MCF 10A (cell line): ENCODE measurements at regions not wholly inside any gene's neighbourhood (a gene's known extent, or its start where the extent isn't known, plus 50 kb on each side); places are given as distances from the start of the nearest gene placed in this dataset.

Source experiments
- BruUV-seq: library from RNA; stranded (reverse); fragments of 400-500 nt; replicated peaks from 2 replicates; lab custom pipeline; 2021; lab: Mats Ljungman, UMichigan
- CTCF ChIA-PET: fragments of 300-600 bp; sonication (Branson Sonifier 250); formaldehyde crosslinking; extraction: SDS; loops from one replicate; lab custom pipeline; 2021; ENCODE audit warnings: antibody characterized with exemption, inconsistent platforms; lab: Yijun Ruan, JAX
- POLR2A ChIA-PET: fragments of 300-600, 350-650 bp; sonication (Branson Sonifier 250); formaldehyde crosslinking; extraction: SDS; loops from one replicate; lab custom pipeline; 2020; ENCODE audit warnings: antibody characterized with exemption, inconsistent platforms; lab: Yijun Ruan, JAX
- DNase-seq: peaks from one replicate; pipeline ENCODE4 v3.0.0-alpha.2; 2018; ENCODE audit not compliant: unreplicated experiment
- H3K27ac Mint-ChIP-seq: one replicate; pipeline ENCODE4 v1.8.0; 2022; ENCODE audit warnings: mild to moderate bottlenecking, low read depth, mixed read lengths; ENCODE audit not compliant: unreplicated experiment
- H3K27me3 Mint-ChIP-seq: one replicate; pipeline ENCODE4 v1.8.0; 2022; ENCODE audit warnings: mixed read lengths; ENCODE audit not compliant: insufficient read depth, unreplicated experiment
- H3K36me3 Mint-ChIP-seq: one replicate; pipeline ENCODE4 v1.8.0; 2022; ENCODE audit warnings: mild to moderate bottlenecking, moderate library complexity, mixed read lengths; ENCODE audit not compliant: insufficient read depth, unreplicated experiment
- H3K4me1 Mint-ChIP-seq: one replicate; pipeline ENCODE4 v1.8.0; 2022; ENCODE audit warnings: mixed read lengths; ENCODE audit not compliant: insufficient read depth, unreplicated experiment
- H3K4me3 Mint-ChIP-seq: one replicate; pipeline ENCODE4 v1.8.0; 2022; ENCODE audit warnings: mild to moderate bottlenecking, moderate library complexity, mixed read lengths; ENCODE audit not compliant: unreplicated experiment
- H3K9me3 Mint-ChIP-seq: one replicate; pipeline ENCODE4 v1.8.0; 2022; ENCODE audit warnings: mixed read lengths; ENCODE audit not compliant: unreplicated experiment
- CTCF ChIP-seq: fragments of 200-600 bp; IDR thresholded peaks from one replicate; pipeline ENCODE4 v1.8.0; 2022; ENCODE audit warnings: antibody characterized with exemption, mild to moderate bottlenecking; ENCODE audit not compliant: unreplicated experiment
- intact Hi-C: fragments of 100-400 bp; cut with micrococcal nuclease; formaldehyde crosslinking; loops from 2 replicates; pipeline ENCODE4 v1.14.1; 2022

GRCh38 chr16:13696017-13696416 is 223.9 kb upstream of the ERCC4 start:
- no peak overlapping the region for H3K27ac Mint-ChIP-seq
- POLR2A ChIA-PET, result no interaction called here
- CTCF ChIA-PET, result interaction anchor here (1.2 kb wide), 1 partner anchor 11 kb away, joined by 3 read pairs; no protein-coding TSS in a partner anchor

GRCh38 chr16:13697013-13697412 is 222.9 kb upstream of the ERCC4 start:
- peaks cover 30% of the 10 kb centered on the region for H3K9me3 Mint-ChIP-seq
- no peaks in the 10 kb centered on the region for H3K27me3 Mint-ChIP-seq
- no peak overlapping the region for H3K27ac Mint-ChIP-seq
- CTCF ChIA-PET, result interaction anchor here (0.6 kb wide), 1 partner anchor 756 kb away, joined by 3 read pairs; no protein-coding TSS in a partner anchor
- intact Hi-C loops, result no loop called here
- TF ChIP-seq CTCF, result no peak
- no peak for DNase-seq
- POLR2A ChIA-PET, result no interaction called here
- no peak overlapping the region for H3K4me3 Mint-ChIP-seq
- no peaks in the 10 kb centered on the region for H3K4me1 Mint-ChIP-seq
- no peaks in the 10 kb centered on the region for H3K36me3 Mint-ChIP-seq
- no TSS peak for BruUV-seq

More at GRCh38 chr16:13696017-13696416, 223.9 kb upstream of the ERCC4 start:
- Mint-ChIP-seq H3K9me3 (peaks cover 30% of the 10 kb centered on the region), H3K4me1 (no peaks in the 10 kb centered on the region), H3K4me3 (no peak overlapping the region), H3K27me3 (no peaks in the 10 kb centered on the region), H3K36me3 (no peaks in the 10 kb centered on the region)
- intact Hi-C loops, result no loop called here
- no peak for DNase-seq
- BruUV-seq, result no TSS peak
- no peak for TF ChIP-seq CTCF

- no peaks in the 10 kb centered on the region for H3K36me3 Mint-ChIP-seq
- H3K4me3 Mint-ChIP-seq, result no peak overlapping the region
- no peaks in the 10 kb centered on the region for H3K4me1 Mint-ChIP-seq
- no peak overlapping the region for H3K27ac Mint-ChIP-seq
- no peak for DNase-seq
- no peaks in the 10 kb centered on the region for H3K27me3 Mint-ChIP-seq
- peaks cover 27% of the 10 kb centered on the region for H3K9me3 Mint-ChIP-seq
- BruUV-seq, result no TSS peak
- POLR2A ChIA-PET, result no interaction called here
- CTCF ChIA-PET, result no interaction called here
- no peak for TF ChIP-seq CTCF
- intact Hi-C loops, result no loop called here
Observed at GRCh38 chr16:13697568-13697967, 222.4 kb upstream of the ERCC4 start.

- no TSS peak for BruUV-seq
- no peak for TF ChIP-seq CTCF
- ChIA-PET POLR2A (no interaction called here), CTCF (no interaction called here)
- Mint-ChIP-seq H3K36me3 (no peaks in the 10 kb centered on the region), H3K4me3 (no peak overlapping the region), H3K27me3 (no peaks in the 10 kb centered on the region), H3K9me3 (peaks cover 15% of the 10 kb centered on the region), H3K27ac (no peak overlapping the region), H3K4me1 (no peaks in the 10 kb centered on the region)
- intact Hi-C loops, result no loop called here
- DNase-seq, result no peak
Observed at GRCh38 chr16:13702614-13703013, 217.3 kb upstream of the ERCC4 start.
